Endothelial cell of umbilical vein (primary cell): ENCODE measurements at regions not wholly inside any gene's neighbourhood (a gene's known extent, or its start where the extent isn't known, plus 50 kb on each side); places are given as distances from the start of the nearest gene placed in this dataset.

Experiments used
- BruUV-seq: library from RNA; stranded (reverse); fragments of 400-500 nt; replicated peaks from 2 replicates; lab custom pipeline; 2021; lab: Mats Ljungman, UMichigan
- CTCF ChIA-PET: fragments of 300-600, 350-600 bp; sonication (Branson Sonifier 250); formaldehyde crosslinking; loops from one replicate; lab custom pipeline; 2021; ENCODE audit warnings: antibody characterized with exemption, inconsistent platforms; lab: Charles Lee
- POLR2A ChIA-PET: fragments of 300-600, 350-600 bp; sonication (Branson Sonifier 250); formaldehyde crosslinking; loops from one replicate; lab custom pipeline; 2021; ENCODE audit warnings: antibody characterized with exemption, inconsistent platforms; lab: Charles Lee
- DNase-seq: peaks from one replicate; pipeline ENCODE4 v3.0.0-alpha.2; 2011; ENCODE audit warnings: low read depth, low spot score
- FAIRE-seq: peaks from 2 replicates; lab custom pipeline; 2011; peaks lifted over from hg19 to GRCh38; lab: Jason Lieb, UNC
- H2AFZ ChIP-seq: 2 replicates; pipeline ENCODE4 v1.6.0; 2012; ENCODE audit warnings: low read depth, low read length, control low read depth, inconsistent platforms
- H3K27ac ChIP-seq: 2 replicates; pipeline ENCODE4 v1.5.1; 2011; ENCODE audit warnings: low read depth, mild to moderate bottlenecking, control low read depth, low read length, moderate library complexity; ENCODE audit not compliant: insufficient read depth
- H3K27me3 ChIP-seq, 2 experiments: 2 replicates each; pipeline versions ENCODE4 v1.6.0 to v1.6.1; 2011; ENCODE audit warnings: low read length in 2 of 2, mixed read lengths in 1 of 2; ENCODE audit not compliant: control insufficient read depth in 2 of 2, insufficient read depth in 2 of 2
- H3K36me3 ChIP-seq, 2 experiments: 2 replicates in 1 of 2; 3 replicates in 1 of 2; pipeline ENCODE4 v1.5.1; 2011; ENCODE audit warnings: low read length in 2 of 2, mild to moderate bottlenecking in 1 of 2, moderate library complexity in 1 of 2; ENCODE audit not compliant: control insufficient read depth in 2 of 2, insufficient read depth in 2 of 2; ENCODE audit errors: extremely low read depth in 1 of 2
- H3K4me1 ChIP-seq: 3 replicates; pipeline ENCODE4 v1.5.1; 2011; ENCODE audit warnings: mild to moderate bottlenecking, low read length; ENCODE audit not compliant: control insufficient read depth, insufficient read depth; ENCODE audit errors: extremely low read depth
- H3K4me2 ChIP-seq: 2 replicates; pipeline ENCODE4 v1.6.1; 2011; ENCODE audit warnings: low read length, control low read depth, mixed read lengths; ENCODE audit not compliant: insufficient read depth
- H3K4me3 ChIP-seq, 3 experiments: fragments of 200-600 bp in 1 of 3; sonication (generic), shearing (Covaris generic) in 1 of 3; replicated peaks in 1 of 3; 2 replicates each; pipeline ENCODE4 v1.5.1; 2011 to 2016; ENCODE audit warnings: control low read depth in 3 of 3, low read length in 3 of 3, mild to moderate bottlenecking in 2 of 3, inconsistent platforms in 1 of 3, low read depth in 1 of 3, moderate library complexity in 1 of 3; ENCODE audit not compliant: insufficient read depth in 1 of 3
- H3K79me2 ChIP-seq: 2 replicates; pipeline ENCODE4 v1.6.0; 2012; ENCODE audit warnings: low read length, inconsistent platforms; ENCODE audit not compliant: control insufficient read depth, insufficient read depth
- H3K9ac ChIP-seq: replicated peaks from 2 replicates; pipeline ENCODE3; 2011; ENCODE audit warnings: low read length, control low read depth; ENCODE audit not compliant: insufficient read depth; ENCODE audit errors: extremely low read depth
- H3K9me1 ChIP-seq: replicated peaks from 3 replicates; pipeline ENCODE4 v1.6.0; 2011; ENCODE audit warnings: mild to moderate bottlenecking, low read length; ENCODE audit not compliant: control insufficient read depth, insufficient read depth; ENCODE audit errors: extremely low read depth
- H3K9me3 ChIP-seq: replicated peaks from 2 replicates; pipeline ENCODE4 v1.5.1; 2012; ENCODE audit warnings: low read length, inconsistent platforms; ENCODE audit not compliant: control insufficient read depth, insufficient read depth
- H4K20me1 ChIP-seq: replicated peaks from 2 replicates; pipeline ENCODE3; 2011; ENCODE audit warnings: mild to moderate bottlenecking, low read length; ENCODE audit not compliant: control insufficient read depth, insufficient read depth; ENCODE audit errors: extremely low read depth
- CTCF ChIP-seq, 2 donors: IDR thresholded peaks; 1 replicate in 1 of 2; 2 replicates in 1 of 2; pipeline ENCODE4 v1.5.1; 2011; ENCODE audit warnings: low read length in 2 of 2, mild to moderate bottlenecking in 2 of 2, moderate library complexity in 2 of 2, control low read depth in 1 of 2, inconsistent platforms in 1 of 2, low read depth in 1 of 2; ENCODE audit not compliant: insufficient read depth in 1 of 2; ENCODE audit errors: extremely low read depth in 1 of 2
- EZH2 ChIP-seq: IDR thresholded peaks from 2 replicates; pipeline ENCODE4 v1.6.1; 2012; ENCODE audit warnings: borderline replicate concordance, low read depth, mild to moderate bottlenecking, moderate library complexity, low read length, inconsistent platforms; ENCODE audit not compliant: severe bottlenecking
- FOS ChIP-seq: IDR thresholded peaks from 2 replicates; pipeline ENCODE4 v1.6.1; 2011; ENCODE audit warnings: mild to moderate bottlenecking, low read length, moderate library complexity, borderline replicate concordance; ENCODE audit not compliant: insufficient read depth
- GATA2 ChIP-seq: IDR thresholded peaks from 2 replicates; pipeline ENCODE4 v1.7.0; 2011; ENCODE audit warnings: low read depth, mild to moderate bottlenecking, moderate library complexity, mixed read lengths, low read length; ENCODE audit not compliant: insufficient read length, insufficient read depth
- JUN ChIP-seq: IDR thresholded peaks from 2 replicates; pipeline ENCODE4 v1.6.1; 2011; ENCODE audit warnings: borderline replicate concordance, low read depth; ENCODE audit not compliant: insufficient read length, insufficient read depth
- MAX ChIP-seq: IDR thresholded peaks from 2 replicates; pipeline ENCODE4 v1.6.1; 2011; ENCODE audit not compliant: insufficient read depth, insufficient read length
- MYC ChIP-seq: IDR thresholded peaks from one replicate; pipeline ENCODE4 v1.6.1; 2011; ENCODE audit warnings: mild to moderate bottlenecking, low read depth, low read length
- POLR2A ChIP-seq: IDR thresholded peaks from 2 replicates; pipeline ENCODE4 v1.6.1; 2012; ENCODE audit warnings: low read depth, mild to moderate bottlenecking, control low read depth, low read length
- POLR2AphosphoS5 ChIP-seq: IDR thresholded peaks from 2 replicates; pipeline ENCODE4 v1.6.1; 2012; ENCODE audit warnings: low read depth, mild to moderate bottlenecking, control low read depth, low read length, moderate library complexity; ENCODE audit not compliant: insufficient read depth
- dilution Hi-C: fragments of 300-500 bp; cut with MboI; formaldehyde crosslinking; loops from one replicate; pipeline ENCODE4 v1.15.0; 2019; ENCODE audit warnings: low sequenced_read_pairs; ENCODE audit not compliant: extremely low pct_ligation_motif_present
- intact Hi-C: fragments of 100-400 bp; cut with micrococcal nuclease; formaldehyde crosslinking; loops from one replicate; pipeline ENCODE4 v1.10.0; 2022

- no peak for DNase-seq
- H3K27me3 ChIP-seq = no peaks in the 10 kb centered on the region
- no peak for TF ChIP-seq JUN
- no peak for TF ChIP-seq MYC
- TF ChIP-seq POLR2A = no peak
- TF ChIP-seq MAX = no peak
- TF ChIP-seq EZH2 = no peak
- TF ChIP-seq FOS = no peak
- TF ChIP-seq CTCF (IDR thresholded peaks at IDR 0.05; ENCODE audit: extremely low read depth in 1 of 2, insufficient read depth in 1 of 2, low read depth in 1 of 2, low read length in 2 of 2) = no peak
- no peak for TF ChIP-seq POLR2AphosphoS5
- TF ChIP-seq GATA2 = no peak
- ChIA-PET CTCF (interaction anchor here (1.0 kb wide), 1 partner anchor 32 kb away, joined by 3 read pairs; no protein-coding TSS in a partner anchor), POLR2A (interaction anchor here (0.6 kb wide), 1 partner anchor 1106 kb away, joined by 5 read pairs; no protein-coding TSS in a partner anchor)
- intact Hi-C loops = no loop called here
- H2AFZ ChIP-seq = no peak overlapping the region
- no peak overlapping the region for H3K27ac ChIP-seq
- BruUV-seq = no TSS peak
- no peak overlapping the region for H3K9ac ChIP-seq
- no peaks in the 10 kb centered on the region for H3K9me3 ChIP-seq
- H3K4me1 ChIP-seq = no peaks in the 10 kb centered on the region
- no peak for FAIRE-seq
- no peaks in the 10 kb centered on the region for H4K20me1 ChIP-seq
- dilution Hi-C loops = no loop called here
- no peak overlapping the region for H3K4me3 ChIP-seq
- no peak overlapping the region for H3K4me2 ChIP-seq
- H3K36me3 ChIP-seq = no peaks in the 10 kb centered on the region
- H3K9me1 ChIP-seq = no peaks in the 10 kb centered on the region
- no peaks in the 10 kb centered on the region for H3K79me2 ChIP-seq
These were observed 83.5 kb upstream of the THY1 start for GRCh38 chr11:119506436-119506835.
